Type B pancreatic cell (in vitro differentiated cells): ENCODE measurements at regions not wholly inside any gene's neighbourhood (a gene's known extent, or its start where the extent isn't known, plus 50 kb on each side); places are given as distances from the start of the nearest gene placed in this dataset.

Experiments used
- DNase-seq: peaks from one replicate; pipeline ENCODE4 v3.0.0; 2021; ENCODE audit warnings: mixed read lengths; ENCODE audit not compliant: unreplicated experiment; ENCODE audit errors: extremely low spot score
- H3K27ac Mint-ChIP-seq: 2 replicates; pipeline ENCODE4 v1.8.0; 2021; ENCODE audit warnings: mild to moderate bottlenecking, mixed read lengths
- H3K27me3 Mint-ChIP-seq: 2 replicates; pipeline ENCODE4 v1.8.0; 2021; ENCODE audit warnings: mixed read lengths
- H3K36me3 Mint-ChIP-seq: 2 replicates; pipeline ENCODE4 v1.8.0; 2021; ENCODE audit warnings: mixed read lengths
- H3K4me1 Mint-ChIP-seq: one replicate; pipeline ENCODE4 v1.8.0; 2021; ENCODE audit warnings: mixed read lengths; ENCODE audit not compliant: unreplicated experiment
- H3K4me3 Mint-ChIP-seq: 2 replicates; pipeline ENCODE4 v1.8.0; 2021; ENCODE audit warnings: mild to moderate bottlenecking, mixed read lengths
- H3K9me3 Mint-ChIP-seq: 2 replicates; pipeline ENCODE4 v1.8.0; 2021; ENCODE audit warnings: mixed read lengths
- CTCF ChIP-seq: fragments of 200-600 bp; sonication (generic); conservative IDR thresholded peaks from 2 replicates; pipeline ENCODE4 v1.5.0; 2021; ENCODE audit warnings: antibody characterized with exemption, mild to moderate bottlenecking

- no peaks in the 10 kb centered on the region for H3K4me1 Mint-ChIP-seq
- peaks cover 4% of the 10 kb centered on the region for H3K27me3 Mint-ChIP-seq
- no peaks in the 10 kb centered on the region for H3K36me3 Mint-ChIP-seq
- H3K9me3 Mint-ChIP-seq, result no peaks in the 10 kb centered on the region
- no peak overlapping the region for H3K4me3 Mint-ChIP-seq
- TF ChIP-seq CTCF, result no peak
- no peak for DNase-seq
- no peak overlapping the region for H3K27ac Mint-ChIP-seq
Measured at GRCh38 chr13:107822006-107822405, 393.3 kb downstream of the LIG4 start.

- no peaks in the 10 kb centered on the region for H3K9me3 Mint-ChIP-seq
- no peak overlapping the region for H3K27ac Mint-ChIP-seq
- H3K27me3 Mint-ChIP-seq, result peaks cover 4% of the 10 kb centered on the region
- no peak overlapping the region for H3K4me3 Mint-ChIP-seq
- no peak for DNase-seq
- no peak for TF ChIP-seq CTCF
- no peaks in the 10 kb centered on the region for H3K4me1 Mint-ChIP-seq
- H3K36me3 Mint-ChIP-seq, result no peaks in the 10 kb centered on the region
Measured at GRCh38 chr13:107821492-107821891, 393.8 kb downstream of the LIG4 start.

- H3K4me1 Mint-ChIP-seq, result no peaks in the 10 kb centered on the region
- H3K4me3 Mint-ChIP-seq, result no peak overlapping the region
- DNase-seq, result no peak
- H3K36me3 Mint-ChIP-seq, result no peaks in the 10 kb centered on the region
- TF ChIP-seq CTCF, result no peak
- H3K27ac Mint-ChIP-seq, result no peak overlapping the region
- peaks cover 4% of the 10 kb centered on the region for H3K27me3 Mint-ChIP-seq
- H3K9me3 Mint-ChIP-seq, result no peaks in the 10 kb centered on the region
Measured at GRCh38 chr13:107819071-107819470, 396.3 kb downstream of the LIG4 start.

- H3K36me3 Mint-ChIP-seq, result no peaks in the 10 kb centered on the region
- no peak for TF ChIP-seq CTCF
- no peaks in the 10 kb centered on the region for H3K4me1 Mint-ChIP-seq
- peaks cover 4% of the 10 kb centered on the region for H3K27me3 Mint-ChIP-seq
- DNase-seq, result no peak
- no peak overlapping the region for H3K27ac Mint-ChIP-seq
- no peaks in the 10 kb centered on the region for H3K9me3 Mint-ChIP-seq
- no peak overlapping the region for H3K4me3 Mint-ChIP-seq
Measured at GRCh38 chr13:107817647-107818287, 397.6 kb downstream of the LIG4 start.

- no peak for DNase-seq
Measured at GRCh38 chr13:107812014-107812412, 403.3 kb downstream of the LIG4 start.

More at GRCh38 chr13:107812014-107812412, 403.3 kb downstream of the LIG4 start:
- Mint-ChIP-seq H3K9me3 (no peaks in the 10 kb centered on the region), H3K4me3 (no peak overlapping the region), H3K27me3 (no peaks in the 10 kb centered on the region), H3K36me3 (no peaks in the 10 kb centered on the region), H3K27ac (no peak overlapping the region), H3K4me1 (no peaks in the 10 kb centered on the region)
- no peak for TF ChIP-seq CTCF
